A549 (cell line): ENCODE measurements at regions not wholly inside any gene's neighbourhood (a gene's known extent, or its start where the extent isn't known, plus 50 kb on each side); places are given as distances from the start of the nearest gene placed in this dataset.

Experiments
- ATAC-seq, 2 experiments: fragments of 200-7000 bp in 1 of 2; fragments of >200 bp in 1 of 2; cut with Nextera tagmentation in 1 of 2; cut with Tn5 transposase in 1 of 2; 3 replicates each; pipeline versions ENCODE4 v1.8.0 to v1.9.1; 2018 to 2020; ENCODE audit warnings: mild to moderate bottlenecking in 1 of 2, moderate library complexity in 1 of 2
- CTCF ChIA-PET: fragments of 300-600 bp; sonication (Branson Sonifier 250); formaldehyde crosslinking; extraction: SDS; loops from one replicate; lab custom pipeline; 2021; ENCODE audit warnings: antibody characterized with exemption, inconsistent platforms; lab: Yijun Ruan, JAX
- POLR2A ChIA-PET: fragments of 350-600 bp; formaldehyde crosslinking; extraction: SDS; loops from one replicate; lab custom pipeline; 2021; ENCODE audit warnings: antibody characterized with exemption, inconsistent platforms; lab: Yijun Ruan, JAX
- DNase-seq, 2 experiments: peaks; one replicate each; pipeline versions ENCODE4 v3.0.0 to v3.0.0-alpha.2; 2011 to 2016; ENCODE audit warnings: low read depth in 1 of 2, low spot score in 1 of 2
- FAIRE-seq: peaks from 2 replicates; lab custom pipeline; 2011; peaks lifted over from hg19 to GRCh38; lab: Jason Lieb, UNC
- H3K27ac ChIP-seq, 2 experiments: fragments of >200 bp; sonication (Bioruptor Twin); formaldehyde crosslinking; 3 replicates each; pipeline ENCODE4 v1.5.1; 2016 to 2017
- H3K4me1 ChIP-seq: fragments of >200 bp; sonication (Bioruptor Twin); formaldehyde crosslinking; 3 replicates; pipeline ENCODE4 v1.6.1; 2016
- H3K4me2 ChIP-seq: fragments of >200 bp; sonication (Bioruptor Twin); formaldehyde crosslinking; 3 replicates; pipeline ENCODE4 v1.6.1; 2016
- H3K4me3 ChIP-seq: fragments of >200 bp; sonication (Bioruptor Twin); formaldehyde crosslinking; 3 replicates; pipeline ENCODE4 v1.5.1; 2016
- H3K9me3 ChIP-seq: fragments of >200 bp; sonication (Bioruptor Twin); formaldehyde crosslinking; 3 replicates; pipeline ENCODE4 v1.6.1; 2016
- BHLHE40 ChIP-seq: IDR thresholded peaks from 2 replicates; pipeline ENCODE4 v1.6.1; 2012; ENCODE audit warnings: low read depth, low read length, inconsistent platforms
- CBX2 ChIP-seq: fragments of 200-600 bp; sonication (generic); IDR thresholded peaks from 2 replicates; pipeline ENCODE4 v1.6.1; 2016; ENCODE audit warnings: low read depth, mild to moderate bottlenecking, borderline replicate concordance
- CBX8 ChIP-seq: fragments of 200-600 bp; sonication (generic); IDR thresholded peaks from 2 replicates; pipeline ENCODE4 v1.6.1; 2016
- CEBPB ChIP-seq, 2 experiments: fragments of >200 bp in 1 of 2; sonication (Bioruptor Twin) in 1 of 2; formaldehyde crosslinking in 1 of 2; IDR thresholded peaks; 2 replicates each; pipeline ENCODE4 v1.6.1; 2012 to 2016
- CHD2 ChIP-seq: fragments of 150-350 bp; IDR thresholded peaks from 2 replicates; pipeline ENCODE4 v1.6.1; 2014; ENCODE audit warnings: low read length; ENCODE audit not compliant: partially characterized antibody
- EHF ChIP-seq: fragments of 250-450 bp; sonication (Bioruptor Pico); IDR thresholded peaks from 2 replicates; pipeline ENCODE4 v1.5.0; 2020; ENCODE audit warnings: mild to moderate bottlenecking
- EHMT2 ChIP-seq: fragments of 200-600 bp; sonication (generic); IDR thresholded peaks from 2 replicates; pipeline ENCODE4 v1.6.1; 2016; ENCODE audit warnings: antibody characterized with exemption, low read depth, mild to moderate bottlenecking, moderate library complexity
- FOSB ChIP-seq: fragments of 250-450 bp; sonication (Bioruptor Pico); IDR thresholded peaks from 2 replicates; pipeline ENCODE4 v1.5.0; 2020; ENCODE audit warnings: mild to moderate bottlenecking, moderate library complexity
- FOSL2 ChIP-seq, 2 experiments: fragments of 450-650 bp in 1 of 2; fragments of >200 bp in 1 of 2; sonication (Bioruptor Twin) in 1 of 2; formaldehyde crosslinking; IDR thresholded peaks; 2 replicates each; pipeline versions ENCODE4 v1.5.0 to v1.6.1; 2016 to 2020; ENCODE audit warnings: mild to moderate bottlenecking in 1 of 2, moderate library complexity in 1 of 2
- HOXB5 ChIP-seq: fragments of 250-450 bp; sonication (Bioruptor Pico); IDR thresholded peaks from 2 replicates; pipeline ENCODE4 v1.5.0; 2020; ENCODE audit warnings: mild to moderate bottlenecking, moderate library complexity
- JUN ChIP-seq, 2 experiments: fragments of >200 bp; sonication (Bioruptor Twin); formaldehyde crosslinking; IDR thresholded peaks; 2 replicates in 1 of 2; 3 replicates in 1 of 2; pipeline ENCODE4 v1.6.1; 2016 to 2017
- JUNB ChIP-seq: fragments of >200 bp; sonication (Bioruptor Twin); formaldehyde crosslinking; IDR thresholded peaks from 2 replicates; pipeline ENCODE4 v1.6.1; 2016
- KDM5A ChIP-seq: fragments of 200-600 bp; sonication (generic); IDR thresholded peaks from 2 replicates; pipeline ENCODE4 v1.6.1; 2016; ENCODE audit warnings: antibody characterized with exemption, mild to moderate bottlenecking
- MAFK ChIP-seq: fragments of 450-650 bp; IDR thresholded peaks from 2 replicates; pipeline ENCODE4 v1.6.1; 2014; ENCODE audit not compliant: partially characterized antibody
- MAZ ChIP-seq: fragments of 150-350 bp; IDR thresholded peaks from 2 replicates; pipeline ENCODE4 v1.6.1; 2014; ENCODE audit warnings: antibody characterized with exemption, low read depth, low read length, borderline replicate concordance
- NFE2L2 ChIP-seq: fragments of 150-350 bp; conservative IDR thresholded peaks from 2 replicates; pipeline ENCODE4 v1.6.1; 2014; ENCODE audit warnings: low read length
- RARB ChIP-seq: fragments of 250-450 bp; sonication (Bioruptor Pico); IDR thresholded peaks from 2 replicates; pipeline ENCODE4 v1.8.0; 2021; ENCODE audit warnings: mild to moderate bottlenecking, moderate library complexity
- RFX5 ChIP-seq: fragments of 450-650 bp; IDR thresholded peaks from 2 replicates; pipeline ENCODE4 v1.7.1; 2014; ENCODE audit warnings: antibody characterized with exemption, mild to moderate bottlenecking, moderate library complexity
- SMC3 ChIP-seq: fragments of >200 bp; sonication (Bioruptor Twin); formaldehyde crosslinking; IDR thresholded peaks from 3 replicates; pipeline ENCODE4 v1.6.1; 2018; ENCODE audit warnings: inconsistent platforms
- TP53 ChIP-seq: fragments of 250-450 bp; sonication (Bioruptor Pico); IDR thresholded peaks from 2 replicates; pipeline ENCODE4 v1.5.0; 2021; ENCODE audit warnings: mild to moderate bottlenecking, moderate library complexity
- ZFP36 ChIP-seq: fragments of 450-650 bp; IDR thresholded peaks from 2 replicates; pipeline ENCODE4 v1.6.1; 2014; ENCODE audit warnings: borderline replicate concordance; ENCODE audit not compliant: partially characterized antibody
- ZSCAN20 ChIP-seq: fragments of 250-450 bp; sonication (Bioruptor Pico); IDR thresholded peaks from 2 replicates; pipeline ENCODE4 v1.8.0; 2022; ENCODE audit warnings: mild to moderate bottlenecking, moderate library complexity
- WGBS: methylation state at CpG from one replicate; pipeline ENCODE4 v1.1.6; 2017; ENCODE audit errors: missing lambda C conversion rate; 5-methylcytosine and 5-hydroxymethylcytosine counted together
- TF ChIP-seq, protein P1 (sequence below): fragments of >200 bp; sonication (Bioruptor Twin); formaldehyde crosslinking; IDR thresholded peaks from 2 replicates; pipeline ENCODE4 v1.6.1; 2016
- TF ChIP-seq, protein P2 (sequence below): fragments of 250-450 bp; sonication (Bioruptor Pico); IDR thresholded peaks from 2 replicates; pipeline ENCODE4 v1.5.0; 2021; ENCODE audit warnings: mild to moderate bottlenecking, moderate library complexity, borderline replicate concordance

DNA sequence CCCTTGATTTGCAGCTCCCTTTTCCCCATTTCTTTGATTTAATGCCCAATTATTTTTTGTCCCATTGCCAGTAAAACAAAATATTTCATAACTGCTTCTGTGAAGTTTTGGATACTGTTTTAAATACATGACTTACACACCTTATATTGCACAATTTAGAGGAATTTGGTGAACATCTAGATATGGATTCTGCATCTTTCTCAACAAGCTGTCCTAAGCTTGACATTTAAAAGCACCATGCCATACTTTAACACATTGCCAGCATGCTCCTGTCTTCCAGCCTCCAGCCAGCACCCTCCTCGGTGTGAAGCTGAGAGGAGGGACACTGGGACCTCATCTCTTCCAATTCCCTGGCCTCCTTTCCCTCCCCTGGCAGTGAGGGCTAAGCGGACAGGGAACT is 167.6 kb downstream of the SEC16B start:
- no peak overlapping the region for H3K27ac ChIP-seq
- CTCF ChIA-PET, result interaction anchor here (2.7 kb wide), 1 partner anchor 22 kb away, joined by 6 read pairs; no protein-coding TSS in a partner anchor
- H3K4me1 ChIP-seq, result no peaks in the 10 kb centered on the region
- H3K4me2 ChIP-seq, result no peak overlapping the region
- no peak for FAIRE-seq
- WGBS, result 11% methylated on average over 2 of the region's 2 CpGs
- no peak for ATAC-seq
- POLR2A ChIA-PET, result no interaction called here
- no peak for TF ChIP-seq RARB (CRISPR knock-in tag)
- TF ChIP-seq HOXB5, result no peak
- TF ChIP-seq ZFP36, result no peak
- TF ChIP-seq JUN (IDR thresholded peaks at IDR 0.05), result no peak
- TF ChIP-seq BHLHE40, result no peak
- no peak for TF ChIP-seq TP53 (CRISPR knock-in tag)
- TF ChIP-seq NFE2L2, result no peak
- TF ChIP-seq EHF (CRISPR knock-in tag), result no peak
- no peak for DNase-seq
- H3K9me3 ChIP-seq, result no peaks in the 10 kb centered on the region
- no peak overlapping the region for H3K4me3 ChIP-seq

DNA sequence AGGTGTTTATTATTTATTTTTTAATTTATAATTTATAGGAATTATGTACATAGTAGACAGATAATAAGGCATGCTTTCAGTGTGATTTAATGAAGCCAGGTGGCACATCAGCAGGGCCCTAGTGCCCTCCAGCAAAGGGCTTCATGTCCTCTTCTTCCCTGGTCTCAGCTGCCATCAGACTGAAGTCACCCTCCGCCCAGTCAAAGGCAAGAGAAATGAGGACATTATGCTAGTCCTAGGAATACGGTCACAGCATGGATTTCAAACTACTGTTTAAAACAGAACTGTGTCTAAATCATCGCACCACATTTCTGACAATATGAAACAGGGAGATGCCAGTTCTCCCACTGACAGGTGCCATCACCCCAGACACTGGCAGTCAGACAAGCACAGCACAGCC is 168.1 kb downstream of the SEC16B start:
- Histone ChIP-seq H3K9me3 (no peaks in the 10 kb centered on the region), H3K4me3 (no peak overlapping the region)
- FAIRE-seq, result no peak
- no peak for ATAC-seq
- TF ChIP-seq MAZ (no peak), JUNB (no peak), CHD2 (no peak), KDM5A (no peak), NFE2L2 (no peak), FOSB (CRISPR knock-in tag) (no peak), BHLHE40 (no peak), EHF (CRISPR knock-in tag) (no peak), CEBPB (IDR thresholded peaks at IDR 0.05) (no peak), ZSCAN20 (CRISPR knock-in tag) (no peak), CBX8 (no peak), CBX2 (no peak), RFX5 (no peak), MAFK (no peak), FOSL2 (IDR thresholded peaks at IDR 0.05) (no peak), FOSL2 (CRISPR knock-in tag; IDR thresholded peaks at IDR 0.05) (no peak)
- TF ChIP-seq, protein P1, sequence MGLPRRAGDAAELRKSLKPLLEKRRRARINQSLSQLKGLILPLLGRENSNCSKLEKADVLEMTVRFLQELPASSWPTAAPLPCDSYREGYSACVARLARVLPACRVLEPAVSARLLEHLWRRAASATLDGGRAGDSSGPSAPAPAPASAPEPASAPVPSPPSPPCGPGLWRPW, result no peak
- TF ChIP-seq, protein P2, sequence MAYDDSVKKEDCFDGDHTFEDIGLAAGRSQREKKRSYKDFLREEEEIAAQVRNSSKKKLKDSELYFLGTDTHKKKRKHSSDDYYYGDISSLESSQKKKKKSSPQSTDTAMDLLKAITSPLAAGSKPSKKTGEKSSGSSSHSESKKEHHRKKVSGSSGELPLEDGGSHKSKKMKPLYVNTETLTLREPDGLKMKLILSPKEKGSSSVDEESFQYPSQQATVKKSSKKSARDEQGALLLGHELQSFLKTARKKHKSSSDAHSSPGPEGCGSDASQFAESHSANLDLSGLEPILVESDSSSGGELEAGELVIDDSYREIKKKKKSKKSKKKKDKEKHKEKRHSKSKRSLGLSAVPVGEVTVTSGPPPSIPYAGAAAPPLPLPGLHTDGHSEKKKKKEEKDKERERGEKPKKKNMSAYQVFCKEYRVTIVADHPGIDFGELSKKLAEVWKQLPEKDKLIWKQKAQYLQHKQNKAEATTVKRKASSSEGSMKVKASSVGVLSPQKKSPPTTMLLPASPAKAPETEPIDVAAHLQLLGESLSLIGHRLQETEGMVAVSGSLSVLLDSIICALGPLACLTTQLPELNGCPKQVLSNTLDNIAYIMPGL (CRISPR knock-in tag), result no peak
- TF ChIP-seq, all 56 proteins: peak for 0
- DNase-seq, result no peak
- WGBS, result 3% methylated on average over 3 of the region's 3 CpGs
- CTCF ChIA-PET, result interaction anchor here (2.7 kb wide), 1 partner anchor 21 kb away, joined by 6 read pairs; no protein-coding TSS in a partner anchor
- Histone ChIP-seq H3K27ac (no peak overlapping the region), H3K4me1 (no peaks in the 10 kb centered on the region), H3K4me2 (no peak overlapping the region)
- POLR2A ChIA-PET, result no interaction called here

DNA sequence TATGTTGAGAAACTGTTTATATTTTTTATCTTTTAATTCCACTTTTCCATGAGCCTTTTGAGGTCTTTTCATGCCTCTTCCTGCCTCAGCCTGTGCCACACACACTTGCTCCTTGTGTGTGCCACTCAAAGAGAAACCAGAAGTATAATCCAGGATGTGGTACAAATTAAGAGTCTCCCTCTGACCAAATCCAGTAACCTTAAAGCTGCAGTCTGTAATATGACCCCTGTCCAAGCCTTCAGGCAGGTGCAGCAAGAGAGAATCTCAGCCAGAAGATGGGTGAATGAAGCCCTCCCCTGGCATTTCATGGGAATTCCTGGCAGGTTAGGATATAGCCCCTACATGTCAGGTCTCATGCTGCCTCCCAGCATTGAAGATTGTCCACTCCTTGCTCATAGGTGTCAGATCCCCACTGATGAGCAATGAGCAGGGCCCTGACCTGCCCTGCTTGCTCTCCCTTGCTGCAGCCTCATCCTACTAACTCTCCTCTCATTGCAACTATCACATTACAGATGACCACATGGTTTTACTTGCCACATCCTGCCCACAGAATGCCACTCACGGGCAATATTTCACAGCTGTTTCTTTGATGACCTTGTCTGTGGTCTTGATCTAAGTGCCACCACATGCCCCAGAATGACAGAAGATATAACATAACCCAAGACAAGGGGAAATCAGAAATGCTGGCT is 169.3 kb downstream of the SEC16B start:
- ChIA-PET CTCF (interaction anchor here (2.7 kb wide), 1 partner anchor 20 kb away, joined by 6 read pairs; no protein-coding TSS in a partner anchor), POLR2A (no interaction called here)
- WGBS, result 5% methylated on average over 1 of the region's 1 CpG
- TF ChIP-seq SMC3 (no peak), EHMT2 (no peak), CEBPB (IDR thresholded peaks at IDR 0.05) (no peak)
- H3K4me3 ChIP-seq, result no peak overlapping the region
- H3K9me3 ChIP-seq, result no peaks in the 10 kb centered on the region
- no peak for ATAC-seq
- DNase-seq, result no peak
- no peak for FAIRE-seq
- H3K4me1 ChIP-seq, result no peaks in the 10 kb centered on the region
- no peak overlapping the region for H3K4me2 ChIP-seq
- no peak overlapping the region for H3K27ac ChIP-seq
